ENCODE measurements at regions not wholly inside any gene's neighbourhood (a gene's known extent, or its start where the extent isn't known, plus 50 kb on each side); places are given as distances from the start of the nearest gene placed in this dataset.

DNA sequence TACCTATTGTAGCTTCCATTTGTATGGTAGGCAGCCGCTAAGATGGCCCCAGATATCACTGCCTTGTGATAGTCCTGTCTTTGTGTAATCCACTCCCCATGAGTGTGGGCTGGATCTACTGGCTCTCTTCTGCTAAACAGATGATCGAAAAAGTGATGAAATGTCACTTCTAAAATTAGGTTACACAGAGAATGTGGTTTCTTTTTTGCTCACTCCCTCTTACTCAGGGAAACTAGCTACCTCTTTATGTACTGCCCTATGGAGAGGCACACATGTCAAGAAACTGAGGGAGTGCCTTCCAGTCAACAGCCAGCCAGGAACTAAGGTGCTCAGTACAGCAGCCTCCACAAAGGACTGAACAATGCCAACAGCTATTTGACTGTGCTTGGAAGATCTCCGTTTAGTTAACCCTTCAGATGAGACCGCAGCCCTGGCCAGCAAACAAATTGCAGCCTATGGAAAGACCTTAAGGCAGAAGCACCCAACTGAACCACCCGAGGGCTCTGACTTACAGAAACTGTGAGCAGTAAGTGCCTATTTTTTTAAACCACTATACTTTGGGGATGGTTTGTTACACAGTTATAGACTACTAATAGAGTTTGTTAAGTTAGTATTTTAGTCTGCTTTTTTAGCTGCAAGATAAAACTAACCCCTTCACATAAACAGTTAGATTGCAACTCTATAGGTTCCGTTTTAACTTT lies 113.2 kb upstream of the MAF start:
- no peak overlapping the region for H3K27ac ChIP-seq (ENCODE audit: low read depth, low read length)
- CTCF ChIA-PET, result no interaction called here
- no peak overlapping the region for H3K4me3 ChIP-seq (ENCODE audit: low read depth, low read length)
- H3K27me3 ChIP-seq (ENCODE audit: control insufficient read depth, insufficient read depth, low read length), result peaks cover 2% of the 10 kb centered on the region
- TF ChIP-seq, protein P1, sequence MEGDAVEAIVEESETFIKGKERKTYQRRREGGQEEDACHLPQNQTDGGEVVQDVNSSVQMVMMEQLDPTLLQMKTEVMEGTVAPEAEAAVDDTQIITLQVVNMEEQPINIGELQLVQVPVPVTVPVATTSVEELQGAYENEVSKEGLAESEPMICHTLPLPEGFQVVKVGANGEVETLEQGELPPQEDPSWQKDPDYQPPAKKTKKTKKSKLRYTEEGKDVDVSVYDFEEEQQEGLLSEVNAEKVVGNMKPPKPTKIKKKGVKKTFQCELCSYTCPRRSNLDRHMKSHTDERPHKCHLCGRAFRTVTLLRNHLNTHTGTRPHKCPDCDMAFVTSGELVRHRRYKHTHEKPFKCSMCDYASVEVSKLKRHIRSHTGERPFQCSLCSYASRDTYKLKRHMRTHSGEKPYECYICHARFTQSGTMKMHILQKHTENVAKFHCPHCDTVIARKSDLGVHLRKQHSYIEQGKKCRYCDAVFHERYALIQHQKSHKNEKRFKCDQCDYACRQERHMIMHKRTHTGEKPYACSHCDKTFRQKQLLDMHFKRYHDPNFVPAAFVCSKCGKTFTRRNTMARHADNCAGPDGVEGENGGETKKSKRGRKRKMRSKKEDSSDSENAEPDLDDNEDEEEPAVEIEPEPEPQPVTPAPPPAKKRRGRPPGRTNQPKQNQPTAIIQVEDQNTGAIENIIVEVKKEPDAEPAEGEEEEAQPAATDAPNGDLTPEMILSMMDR (IDR thresholded peaks at IDR 0.05; ENCODE audit: low read depth, low read length), result no peak
- POLR2A ChIA-PET, result no interaction called here
- H3K9me3 ChIP-seq (ENCODE audit: control insufficient read depth, insufficient read depth, low read length), result no peaks in the 10 kb centered on the region
- DNase-seq (ENCODE audit: low read depth, low spot score), result no peak

DNA sequence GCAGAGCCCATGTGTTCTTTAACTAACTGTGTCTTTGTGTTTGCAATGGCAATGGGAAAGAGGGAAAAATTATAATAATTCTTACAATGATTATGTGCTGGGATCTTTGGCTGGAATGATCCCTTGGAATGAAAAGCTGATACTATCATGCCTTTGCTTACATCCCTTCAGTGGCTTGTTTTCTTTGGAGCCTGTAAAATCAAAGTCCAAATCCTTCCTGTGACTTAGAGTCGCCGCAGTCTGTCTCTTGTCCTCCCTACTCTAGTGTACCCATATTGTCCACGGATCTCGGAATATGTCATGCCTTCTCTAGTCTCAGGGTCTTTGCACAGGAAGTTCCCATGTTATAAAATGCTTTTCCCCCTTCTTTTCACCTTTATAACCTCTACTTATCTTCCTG lies 111.7 kb upstream of the MAF start:
- TF ChIP-seq, protein P1 (IDR thresholded peaks at IDR 0.05; ENCODE audit: low read depth, low read length), result no peak
- H3K27me3 ChIP-seq (ENCODE audit: control insufficient read depth, insufficient read depth, low read length), result no peaks in the 10 kb centered on the region
- POLR2A ChIA-PET, result no interaction called here

DNA sequence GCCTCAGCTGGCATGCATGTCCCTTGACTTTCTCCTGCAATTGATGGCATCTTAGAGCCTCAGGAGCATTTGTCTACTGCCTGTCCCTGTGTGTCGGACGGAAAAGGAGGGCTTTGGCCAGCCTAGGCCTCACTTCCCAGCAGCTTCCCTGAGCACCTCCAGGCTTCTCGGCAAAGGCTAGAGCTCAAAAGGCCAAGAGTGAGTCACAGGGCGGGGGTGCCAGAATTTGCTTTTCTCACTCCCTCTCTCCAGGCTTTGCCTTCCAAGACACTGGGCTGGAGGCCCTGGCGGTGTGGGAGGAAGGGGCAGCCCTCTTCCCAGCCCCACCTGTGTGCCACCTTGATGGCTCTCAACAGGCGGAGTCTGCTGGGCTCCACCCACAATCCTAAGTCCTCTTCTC lies 107.3 kb upstream of the MAF start:
- POLR2A ChIA-PET, result no interaction called here

More for the DNA sequence above, 111.7 kb upstream of the MAF start:
- H3K9me3 ChIP-seq (ENCODE audit: control insufficient read depth, insufficient read depth, low read length), result peaks cover 4% of the 10 kb centered on the region; the same call in 1 of the 2 replicates
- no peak for DNase-seq (ENCODE audit: low read depth, low spot score)
- H3K27ac ChIP-seq (ENCODE audit: low read depth, low read length), result no peak overlapping the region
- CTCF ChIA-PET, result no interaction called here
- no peak overlapping the region for H3K4me3 ChIP-seq (ENCODE audit: low read depth, low read length)

DNA sequence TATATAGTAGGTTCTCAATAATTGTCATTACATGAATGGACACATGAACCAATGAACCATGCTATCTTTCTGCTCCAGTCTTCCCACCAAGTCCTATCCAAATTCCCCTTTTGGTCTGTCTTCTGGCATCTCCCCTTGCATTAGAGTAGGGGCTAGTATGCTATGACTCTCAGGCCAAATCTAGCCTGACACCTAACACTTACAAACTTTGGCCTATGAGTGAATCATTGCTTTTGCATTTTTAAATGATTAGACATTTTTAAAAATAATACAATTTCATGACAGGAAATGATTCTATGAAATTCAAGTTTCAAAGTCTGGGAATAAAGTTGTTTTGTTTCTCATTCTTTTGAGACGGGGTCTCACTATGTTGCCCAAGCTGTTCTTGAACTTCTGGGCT lies 102.5 kb upstream of the MAF start:
- ChIA-PET POLR2A (no interaction called here), CTCF (no interaction called here)
- no peak overlapping the region for H3K4me3 ChIP-seq (ENCODE audit: low read depth, low read length)
- no peaks in the 10 kb centered on the region for H3K27me3 ChIP-seq (ENCODE audit: control insufficient read depth, insufficient read depth, low read length)
- TF ChIP-seq, protein P1 (IDR thresholded peaks at IDR 0.05; ENCODE audit: low read depth, low read length), result no peak
- no peak for DNase-seq (ENCODE audit: low read depth, low spot score)
- no peak overlapping the region for H3K27ac ChIP-seq (ENCODE audit: low read depth, low read length)
- H3K9me3 ChIP-seq (ENCODE audit: control insufficient read depth, insufficient read depth, low read length), result peaks cover 11% of the 10 kb centered on the region

More for the DNA sequence above, 107.3 kb upstream of the MAF start:
- CTCF ChIA-PET, result no interaction called here
- DNase-seq (ENCODE audit: low read depth, low spot score), result no peak
- Histone ChIP-seq H3K27me3 (ENCODE audit: control insufficient read depth, insufficient read depth, low read length) (no peaks in the 10 kb centered on the region), H3K27ac (ENCODE audit: low read depth, low read length) (no peak overlapping the region), H3K4me3 (ENCODE audit: low read depth, low read length) (no peak overlapping the region), H3K9me3 (ENCODE audit: control insufficient read depth, insufficient read depth, low read length) (peaks cover 4% of the 10 kb centered on the region)
- TF ChIP-seq, protein P1 (IDR thresholded peaks at IDR 0.05; ENCODE audit: low read depth, low read length), result no peak

DNA sequence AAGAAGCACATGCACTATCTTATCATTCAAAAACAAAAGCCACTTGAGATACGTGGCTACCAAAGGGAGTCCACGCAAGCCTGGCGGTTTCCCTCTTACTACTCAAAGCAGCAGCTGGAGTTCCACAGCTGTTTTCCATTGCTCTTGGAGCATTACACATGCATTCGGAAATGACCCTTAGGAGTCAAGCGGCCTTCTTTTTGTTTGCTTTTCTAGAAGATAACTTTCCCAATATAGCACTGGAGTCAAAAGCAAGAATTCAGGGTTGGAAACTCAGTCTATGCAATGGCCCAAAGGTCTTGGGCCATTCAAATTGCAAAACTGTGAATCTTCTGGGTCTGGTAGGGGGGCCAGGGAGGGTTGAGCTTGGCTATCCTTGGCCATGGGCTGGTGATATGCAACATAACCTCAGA lies 97.8 kb upstream of the MAF start:
- H3K4me3 ChIP-seq (ENCODE audit: low read depth, low read length), result no peak overlapping the region
- peaks cover 7% of the 10 kb centered on the region; the same call in 1 of the 2 replicates for H3K9me3 ChIP-seq (ENCODE audit: control insufficient read depth, insufficient read depth, low read length)
- peak; percentile 58 for DNase-seq (ENCODE audit: low read depth, low spot score)
- TF ChIP-seq, protein P1 (IDR thresholded peaks at IDR 0.05; ENCODE audit: low read depth, low read length), result no peak
- ChIA-PET POLR2A (no interaction called here), CTCF (no interaction called here)
- no peaks in the 10 kb centered on the region for H3K27me3 ChIP-seq (ENCODE audit: control insufficient read depth, insufficient read depth, low read length)
- peak overlapping the region; percentile 52 for H3K27ac ChIP-seq (ENCODE audit: low read depth, low read length)
